Glutamatergic neuron (in vitro differentiated cells): ENCODE measurements at regions not wholly inside any gene's neighbourhood (a gene's known extent, or its start where the extent isn't known, plus 50 kb on each side); places are given as distances from the start of the nearest gene placed in this dataset.
A peak's percentile ranks its signal among the peaks of the same experiment; 100 is the strongest.

Experiments used
- DNase-seq: peaks from one replicate; pipeline ENCODE4 v3.0.0; 2022
- H3K27ac Mint-ChIP-seq: one replicate; pipeline ENCODE4 v1.8.0; 2020; ENCODE audit warnings: mild to moderate bottlenecking, mixed read lengths, inconsistent platforms; ENCODE audit not compliant: unreplicated experiment
- H3K27me3 Mint-ChIP-seq: one replicate; pipeline ENCODE4 v1.8.0; 2020; ENCODE audit warnings: mild to moderate bottlenecking, moderate library complexity, mixed read lengths, inconsistent platforms; ENCODE audit not compliant: unreplicated experiment
- H3K36me3 Mint-ChIP-seq: one replicate; pipeline ENCODE4 v1.8.0; 2020; ENCODE audit warnings: mild to moderate bottlenecking, mixed read lengths, inconsistent platforms; ENCODE audit not compliant: unreplicated experiment
- H3K4me1 Mint-ChIP-seq: one replicate; pipeline ENCODE4 v1.8.0; 2020; ENCODE audit warnings: mild to moderate bottlenecking, low read depth, mixed read lengths, inconsistent platforms; ENCODE audit not compliant: unreplicated experiment
- H3K4me3 Mint-ChIP-seq: one replicate; pipeline ENCODE4 v1.8.0; 2020; ENCODE audit warnings: mild to moderate bottlenecking, mixed read lengths, inconsistent platforms; ENCODE audit not compliant: unreplicated experiment
- H3K9me3 Mint-ChIP-seq: one replicate; pipeline ENCODE4 v1.8.0; 2020; ENCODE audit warnings: mild to moderate bottlenecking, moderate library complexity, mixed read lengths, inconsistent platforms; ENCODE audit not compliant: unreplicated experiment
- CTCF ChIP-seq: fragments of 200-600 bp; sonication (generic); IDR thresholded peaks from one replicate; pipeline ENCODE4 v1.5.0; 2021; ENCODE audit not compliant: partially characterized antibody, unreplicated experiment

- H3K9me3 Mint-ChIP-seq, result no peaks in the 10 kb centered on the region
- H3K4me1 Mint-ChIP-seq, result no peaks in the 10 kb centered on the region
- H3K36me3 Mint-ChIP-seq, result no peaks in the 10 kb centered on the region
- TF ChIP-seq CTCF, result no peak
- no peak overlapping the region for H3K27ac Mint-ChIP-seq
- no peak overlapping the region for H3K4me3 Mint-ChIP-seq
- no peak for DNase-seq
- H3K27me3 Mint-ChIP-seq, result no peaks in the 10 kb centered on the region
These were observed 217.5 kb upstream of the TEX13C start for GRCh38 chrX:125101971-125102755.

- no peaks in the 10 kb centered on the region for H3K36me3 Mint-ChIP-seq
- H3K9me3 Mint-ChIP-seq, result no peaks in the 10 kb centered on the region
- no peaks in the 10 kb centered on the region for H3K27me3 Mint-ChIP-seq
- H3K4me1 Mint-ChIP-seq, result no peaks in the 10 kb centered on the region
- no peak for DNase-seq
- no peak overlapping the region for H3K4me3 Mint-ChIP-seq
- no peak overlapping the region for H3K27ac Mint-ChIP-seq
- no peak for TF ChIP-seq CTCF
These were observed 216.0 kb upstream of the TEX13C start for GRCh38 chrX:125103693-125104092.

- Mint-ChIP-seq H3K36me3 (no peaks in the 10 kb centered on the region), H3K27me3 (no peaks in the 10 kb centered on the region), H3K4me3 (no peak overlapping the region), H3K27ac (no peak overlapping the region), H3K9me3 (peaks cover 3% of the 10 kb centered on the region), H3K4me1 (no peaks in the 10 kb centered on the region)
- no peak for DNase-seq
- no peak for TF ChIP-seq CTCF
These were observed 210.8 kb upstream of the TEX13C start for GRCh38 chrX:125108921-125109320.

- no peaks in the 10 kb centered on the region for H3K9me3 Mint-ChIP-seq
- no peaks in the 10 kb centered on the region for H3K4me1 Mint-ChIP-seq
- DNase-seq, result no peak
- no peak overlapping the region for H3K4me3 Mint-ChIP-seq
- no peak overlapping the region for H3K27ac Mint-ChIP-seq
- TF ChIP-seq CTCF, result no peak
- no peaks in the 10 kb centered on the region for H3K27me3 Mint-ChIP-seq
- H3K36me3 Mint-ChIP-seq, result no peaks in the 10 kb centered on the region
These were observed 188.5 kb upstream of the TEX13C start for GRCh38 chrX:125131164-125131563.

GRCh38 chrX:125132274-125132673 lies 187.4 kb upstream of the TEX13C start:
- no peaks in the 10 kb centered on the region for H3K4me1 Mint-ChIP-seq

More at GRCh38 chrX:125132274-125132673, 187.4 kb upstream of the TEX13C start:
- no peak for DNase-seq
- no peaks in the 10 kb centered on the region for H3K9me3 Mint-ChIP-seq
- peak; percentile 31 for TF ChIP-seq CTCF
- H3K27ac Mint-ChIP-seq, result no peak overlapping the region
- H3K36me3 Mint-ChIP-seq, result no peaks in the 10 kb centered on the region
- H3K4me3 Mint-ChIP-seq, result no peak overlapping the region
- no peaks in the 10 kb centered on the region for H3K27me3 Mint-ChIP-seq
